Sigmoid colon (tissue), 4 donors: ENCODE measurements at regions not wholly inside any gene's neighbourhood (a gene's known extent, or its start where the extent isn't known, plus 50 kb on each side); places are given as distances from the start of the nearest gene placed in this dataset.

Experiments used
- EP300 ChIP-seq, 4 donors: sonication (generic); formaldehyde crosslinking; IDR thresholded peaks; one replicate each; pipeline ENCODE4 v1.6.1; 2017; ENCODE audit warnings: antibody characterized with exemption in 4 of 4
- POLR2A ChIP-seq, 2 donors: fragments of 450-650 bp; IDR thresholded peaks; one replicate each; pipeline ENCODE4 v1.6.1; 2016; ENCODE audit warnings: antibody characterized with exemption in 2 of 2, mild to moderate bottlenecking in 2 of 2, moderate library complexity in 2 of 2

DNA sequence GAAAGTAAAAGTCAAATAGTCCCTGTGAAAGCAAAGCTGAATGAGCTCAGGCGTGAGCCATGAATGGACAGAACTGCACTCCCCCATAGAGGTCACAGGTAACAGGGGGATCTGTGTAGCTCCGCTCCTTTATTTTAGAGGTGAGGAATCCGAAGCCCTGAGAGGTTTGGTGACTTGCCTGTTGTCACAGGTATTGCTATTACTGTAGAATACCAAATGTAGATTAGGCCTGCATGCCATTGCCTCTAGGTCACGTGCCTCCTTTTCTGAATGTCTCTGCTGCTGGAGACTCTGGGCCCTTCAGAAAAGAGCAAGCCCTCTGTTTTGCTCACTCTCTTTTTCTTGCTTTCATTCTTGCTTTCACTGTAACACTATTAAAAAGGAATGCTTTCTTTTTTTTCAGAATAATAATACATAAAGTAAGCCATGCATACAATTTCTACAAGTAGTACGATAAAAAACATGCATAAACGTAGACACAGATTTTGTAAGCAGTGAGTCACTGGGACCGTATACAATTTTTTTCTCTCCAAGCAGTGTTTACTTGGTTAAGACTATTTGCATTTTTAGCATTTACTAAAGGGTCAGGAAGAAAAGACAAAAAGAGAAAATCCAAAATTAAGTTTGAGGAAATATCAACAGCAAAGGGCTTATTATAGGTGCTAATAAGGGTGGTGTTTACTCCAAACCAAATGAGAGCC, 568.7 kb upstream of the ADAMTS16 start:
- no peak for TF ChIP-seq POLR2A (IDR thresholded peaks at IDR 0.05)
- no peak for TF ChIP-seq EP300 (IDR thresholded peaks at IDR 0.05)
